Mesodermal cell (in vitro differentiated cells): ENCODE measurements at regions not wholly inside any gene's neighbourhood (a gene's known extent, or its start where the extent isn't known, plus 50 kb on each side); places are given as distances from the start of the nearest gene placed in this dataset.

Experiments used
- H3K27ac ChIP-seq: 2 replicates; pipeline ENCODE4 v1.7.0; 2013; ENCODE audit warnings: mild to moderate bottlenecking, low read depth, low read length, moderate library complexity; ENCODE audit not compliant: severe bottlenecking
- H3K36me3 ChIP-seq: 2 replicates; pipeline ENCODE4 v1.7.1; 2013; ENCODE audit warnings: mild to moderate bottlenecking, low read length, moderate library complexity; ENCODE audit not compliant: control insufficient read depth, insufficient read depth
- H3K4me1 ChIP-seq: one replicate; pipeline ENCODE4 v1.7.1; 2013; ENCODE audit warnings: mild to moderate bottlenecking, low read length; ENCODE audit not compliant: insufficient read depth, control insufficient read depth, poor library complexity, severe bottlenecking
- H3K4me3 ChIP-seq: 2 replicates; pipeline ENCODE4 v1.7.0; 2013; ENCODE audit warnings: low read length, control low read depth, mild to moderate bottlenecking; ENCODE audit not compliant: insufficient read depth, poor library complexity, severe bottlenecking; ENCODE audit errors: extremely low read depth
- H3K9me3 ChIP-seq: 2 replicates; pipeline ENCODE4 v1.7.1; 2013; ENCODE audit warnings: mild to moderate bottlenecking, low read length, moderate library complexity; ENCODE audit not compliant: control insufficient read depth
- WGBS, 2 experiments: methylation state at CpG; one replicate each; pipeline ENCODE4 v1.1.5; 2013; ENCODE audit warnings: missing lambda C conversion rate in 2 of 2; ENCODE audit not compliant: insufficient coverage in 2 of 2; 5-methylcytosine and 5-hydroxymethylcytosine counted together

DNA sequence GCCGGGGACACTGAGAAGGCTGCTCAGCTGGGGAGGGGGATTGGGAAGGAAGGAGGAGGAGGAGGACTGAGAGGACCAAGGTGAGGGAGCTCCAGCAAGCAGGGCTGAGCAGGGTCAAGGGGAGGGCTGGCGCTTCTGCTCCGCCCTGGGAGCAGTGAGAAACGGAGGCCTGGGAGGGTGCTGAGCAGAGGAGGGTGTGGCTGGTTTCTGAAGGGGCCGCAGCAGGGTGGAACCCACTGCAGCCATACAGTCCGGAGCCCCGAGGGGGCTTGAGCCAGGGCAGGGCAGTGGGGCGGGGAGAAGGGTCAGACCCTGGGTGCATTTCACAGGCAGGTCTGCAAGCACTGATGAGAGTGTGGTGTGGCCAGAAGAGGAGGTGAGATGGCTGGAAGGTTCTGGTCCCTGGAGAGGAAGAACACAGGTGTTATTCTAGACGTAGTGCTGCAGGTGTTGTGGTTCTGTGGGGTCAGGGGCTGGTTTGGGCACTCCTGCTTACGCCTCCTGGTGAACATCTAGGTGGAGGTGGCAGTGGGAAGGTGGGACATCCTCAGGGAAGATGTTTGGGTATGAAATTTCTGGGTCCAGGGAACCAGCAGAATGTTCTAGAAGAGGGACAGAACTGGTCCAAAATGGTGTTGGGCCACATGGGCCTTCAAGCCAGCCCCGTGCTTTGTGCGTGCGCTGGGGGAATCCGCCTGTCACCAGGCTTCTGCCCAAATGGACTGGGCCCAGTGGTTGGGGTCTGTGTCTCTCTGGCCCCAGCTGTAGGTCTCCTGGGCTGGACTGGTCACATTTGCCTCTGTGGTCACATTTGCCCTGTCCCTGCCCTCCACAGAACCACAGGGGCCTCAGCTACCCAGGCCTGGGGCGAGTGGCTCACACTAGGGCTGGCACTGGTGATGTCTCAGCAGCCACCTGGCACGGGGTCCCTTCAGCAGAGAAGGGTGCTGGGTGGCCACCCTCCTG lies 714.7 kb downstream of the BRD1 start:
- no peak overlapping the region for H3K27ac ChIP-seq
- WGBS, 2 experiments: 91 to 92% methylated on average over 15 to 16 of the region's 16 CpGs
- H3K4me1 ChIP-seq: no peaks in the 10 kb centered on the region
- no peaks in the 10 kb centered on the region for H3K36me3 ChIP-seq
- no peak overlapping the region for H3K4me3 ChIP-seq
- H3K9me3 ChIP-seq: no peaks in the 10 kb centered on the region

DNA sequence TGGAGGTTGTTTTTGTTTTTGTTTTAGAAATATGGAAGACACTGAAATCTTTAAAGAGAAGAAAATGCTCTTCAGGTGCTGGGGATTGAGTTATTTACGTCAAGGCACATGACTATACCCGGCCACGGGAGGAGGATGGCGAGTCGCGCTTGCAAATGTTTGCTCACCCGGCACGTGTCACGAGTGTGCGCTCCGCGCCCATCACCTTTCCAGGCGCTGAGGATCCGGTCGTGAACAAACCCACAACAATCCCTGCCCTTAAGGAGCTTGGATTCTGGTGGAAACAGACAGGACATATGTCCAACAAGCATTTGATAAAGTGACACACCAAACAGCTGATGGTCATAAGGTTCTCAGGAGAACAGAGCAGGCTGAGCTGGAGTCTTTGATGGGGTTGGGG lies 715.5 kb downstream of the BRD1 start:
- Histone ChIP-seq H3K36me3 (no peaks in the 10 kb centered on the region), H3K27ac (no peak overlapping the region), H3K4me3 (no peak overlapping the region), H3K9me3 (no peaks in the 10 kb centered on the region), H3K4me1 (no peaks in the 10 kb centered on the region)
- 93 to 96% methylated on average over 12 to 15 of the region's 15 CpGs for WGBS, 2 experiments

GRCh38 chr22:49111085-49111484 lies 716.6 kb downstream of the BRD1 start:
- no peak overlapping the region for H3K27ac ChIP-seq
- H3K9me3 ChIP-seq: no peaks in the 10 kb centered on the region
- H3K4me1 ChIP-seq: no peaks in the 10 kb centered on the region
- no peak overlapping the region for H3K4me3 ChIP-seq
- no peaks in the 10 kb centered on the region for H3K36me3 ChIP-seq
- WGBS, 2 experiments: 91 to 92% methylated on average over 8 to 15 of the region's 15 CpGs

DNA sequence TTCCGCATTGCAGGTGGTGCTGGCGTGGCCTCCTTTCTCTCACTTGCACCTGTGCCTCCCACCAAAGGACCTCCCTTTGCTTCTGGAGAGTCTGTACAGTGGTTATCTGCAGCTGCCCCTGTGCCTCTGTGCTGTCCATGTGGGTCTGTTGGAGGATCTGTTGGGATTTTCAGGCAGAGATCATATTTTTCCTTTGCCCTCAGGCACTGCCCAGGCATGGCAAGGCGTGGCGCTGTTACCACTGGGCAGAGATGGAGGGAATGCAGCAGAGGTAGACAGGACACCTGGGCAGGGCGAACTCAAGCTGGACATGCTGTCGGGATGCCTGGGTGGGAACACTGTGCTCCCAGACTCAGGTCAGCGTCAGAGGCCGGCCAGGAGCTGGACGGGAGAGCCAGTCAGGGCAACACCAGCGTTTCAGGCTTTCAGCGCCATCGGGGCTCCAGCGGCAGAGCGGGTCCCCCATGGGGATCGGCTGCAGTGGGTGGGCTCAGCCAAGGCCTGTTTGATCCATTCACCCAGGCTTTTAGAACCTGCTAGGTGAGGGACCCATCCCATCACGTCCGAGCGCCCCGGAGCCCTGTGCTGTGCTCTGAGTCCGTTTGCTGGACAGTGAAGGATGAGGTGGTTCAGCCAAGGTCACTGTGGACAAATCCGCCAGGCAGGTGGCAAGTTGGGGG lies 718.9 kb downstream of the BRD1 start:
- WGBS, 2 experiments: 87 to 92% methylated on average over 15 to 19 of the region's 21 CpGs
- H3K4me1 ChIP-seq: no peaks in the 10 kb centered on the region

DNA sequence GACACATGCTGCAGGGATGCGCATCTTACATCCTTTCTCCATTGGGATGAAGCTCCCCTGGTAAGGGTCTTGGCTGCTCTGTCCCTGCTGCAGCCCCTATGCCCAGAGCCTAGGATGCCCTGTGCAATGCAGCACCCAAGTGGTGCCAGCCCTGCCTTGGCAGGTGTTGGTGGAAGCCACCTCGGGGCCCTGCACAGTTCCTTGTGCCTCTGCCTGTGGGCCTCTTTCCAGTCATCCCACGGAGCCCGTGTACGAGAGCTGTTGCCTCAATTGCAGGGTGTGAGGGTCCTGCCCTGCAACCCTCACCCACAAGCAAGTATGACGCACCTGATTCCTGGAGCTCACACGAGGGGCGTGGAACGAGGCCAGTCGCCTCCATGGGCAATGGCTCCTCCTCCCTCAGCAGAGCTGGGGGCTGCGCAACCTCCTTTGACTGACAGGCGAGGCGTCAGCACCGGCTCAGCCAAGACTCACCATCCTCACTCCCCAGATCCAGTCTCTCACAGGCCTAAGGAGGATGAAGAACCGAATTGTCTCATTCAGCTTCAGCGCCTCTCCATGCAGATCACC lies 719.6 kb downstream of the BRD1 start:
- H3K36me3 ChIP-seq: no peaks in the 10 kb centered on the region
- H3K4me3 ChIP-seq: no peak overlapping the region
- H3K27ac ChIP-seq: no peak overlapping the region
- WGBS, 2 experiments: 88 to 89% methylated on average over 11 to 15 of the region's 16 CpGs
- H3K4me1 ChIP-seq: no peaks in the 10 kb centered on the region
- H3K9me3 ChIP-seq: no peaks in the 10 kb centered on the region

More for the DNA sequence above, 718.9 kb downstream of the BRD1 start:
- Histone ChIP-seq H3K36me3 (no peaks in the 10 kb centered on the region), H3K27ac (no peak overlapping the region), H3K9me3 (no peaks in the 10 kb centered on the region), H3K4me3 (no peak overlapping the region)

DNA sequence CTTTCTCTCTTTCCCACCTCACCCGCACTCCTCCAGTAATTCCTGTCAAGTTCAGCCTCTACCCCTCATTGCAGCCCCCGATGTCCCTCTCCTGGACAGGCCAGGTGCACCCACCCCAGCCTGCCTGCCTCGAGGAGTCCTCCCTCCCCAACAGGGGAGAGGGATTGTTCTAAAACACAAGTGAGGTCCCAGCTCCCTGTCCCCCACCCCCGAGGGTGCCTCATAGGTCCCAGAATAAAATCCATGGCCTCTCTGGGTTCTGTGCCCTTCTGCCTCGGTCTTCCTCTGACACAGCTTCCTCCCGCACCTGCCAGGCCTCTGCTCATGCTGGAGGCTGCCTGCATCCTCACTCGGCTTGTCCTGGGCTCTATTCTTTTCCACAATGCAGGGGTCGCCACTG lies 720.1 kb downstream of the BRD1 start:
- Histone ChIP-seq H3K4me1 (no peaks in the 10 kb centered on the region), H3K4me3 (no peak overlapping the region), H3K9me3 (no peaks in the 10 kb centered on the region), H3K36me3 (no peaks in the 10 kb centered on the region), H3K27ac (no peak overlapping the region)
- 77 to 89% methylated on average over 3 to 6 of the region's 8 CpGs for WGBS, 2 experiments

GRCh38 chr22:49106842-49107152 lies 720.9 kb downstream of the BRD1 start:
- Histone ChIP-seq H3K36me3 (no peaks in the 10 kb centered on the region), H3K9me3 (no peaks in the 10 kb centered on the region)
- 85 to 89% methylated on average over 4 to 5 of the region's 5 CpGs for WGBS, 2 experiments

GRCh38 chr22:49106096-49106841 lies 721.4 kb downstream of the BRD1 start:
- H3K27ac ChIP-seq: no peak overlapping the region
- WGBS, 2 experiments: 83 to 84% methylated on average over 11 to 12 of the region's 12 CpGs
- H3K36me3 ChIP-seq: no peaks in the 10 kb centered on the region
- H3K9me3 ChIP-seq: no peaks in the 10 kb centered on the region
- H3K4me1 ChIP-seq: no peaks in the 10 kb centered on the region
- H3K4me3 ChIP-seq: no peak overlapping the region

More at GRCh38 chr22:49106842-49107152, 720.9 kb downstream of the BRD1 start:
- Histone ChIP-seq H3K4me1 (no peaks in the 10 kb centered on the region), H3K4me3 (no peak overlapping the region), H3K27ac (no peak overlapping the region)

DNA sequence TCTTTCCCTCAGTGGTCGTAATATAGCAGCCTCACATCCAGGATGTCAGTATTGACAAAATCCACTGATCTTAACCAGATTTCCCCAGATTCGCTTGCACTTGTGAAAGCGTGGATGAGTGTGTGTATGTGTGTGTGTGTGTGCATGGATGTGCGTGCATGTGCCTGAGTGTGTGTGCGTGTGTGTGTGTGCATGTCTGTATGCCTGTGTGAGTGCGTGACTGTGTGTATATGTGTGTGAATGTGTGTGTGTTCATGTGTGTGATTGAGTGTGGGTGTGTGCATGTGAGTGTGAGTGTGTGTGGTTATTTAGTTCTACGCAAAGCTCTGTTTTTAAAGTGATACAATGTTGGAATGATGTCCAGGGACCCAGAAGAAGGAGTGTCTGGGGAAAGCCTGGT lies 723.2 kb downstream of the BRD1 start:
- Histone ChIP-seq H3K4me1 (no peaks in the 10 kb centered on the region), H3K36me3 (no peaks in the 10 kb centered on the region), H3K27ac (no peak overlapping the region), H3K4me3 (no peak overlapping the region), H3K9me3 (no peaks in the 10 kb centered on the region)
- 63 to 82% methylated on average over 3 to 5 of the region's 7 CpGs for WGBS, 2 experiments

DNA sequence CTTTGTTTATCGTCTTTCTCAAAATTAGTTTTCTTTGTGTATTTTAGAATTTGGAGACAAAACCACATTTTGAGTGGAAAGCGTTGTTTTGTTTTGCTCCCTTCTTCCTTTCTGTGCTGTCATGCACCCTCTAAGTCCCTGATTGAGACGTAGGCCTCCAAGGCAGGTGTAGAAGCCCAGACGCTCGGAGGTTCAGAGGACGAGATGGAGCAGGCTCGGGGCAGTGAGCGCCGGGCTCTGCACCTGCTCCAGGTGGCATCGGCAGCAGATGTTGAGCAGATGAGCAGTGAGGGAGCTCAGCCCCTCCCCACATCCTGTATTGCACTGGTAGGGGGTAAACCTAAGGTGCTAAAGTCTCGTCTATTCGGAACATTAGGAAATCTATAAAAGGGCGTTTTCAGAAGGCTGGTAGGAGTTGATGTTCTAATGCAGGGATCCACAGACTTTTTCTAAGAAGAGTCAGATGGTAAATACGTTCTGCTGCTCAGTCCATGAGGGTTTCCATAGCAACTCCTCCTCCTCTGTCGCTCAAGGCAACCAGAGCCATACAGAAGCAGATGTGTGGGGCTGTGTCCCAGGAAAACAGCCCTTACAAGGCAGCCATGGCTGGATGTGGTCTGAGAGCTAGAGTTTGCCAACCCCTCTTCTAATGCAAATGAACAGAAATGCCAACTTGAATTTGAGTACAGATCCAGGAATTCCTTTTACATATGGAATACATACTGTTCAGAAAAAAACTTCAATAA lies 724.2 kb downstream of the BRD1 start:
- no peaks in the 10 kb centered on the region for H3K36me3 ChIP-seq
- no peak overlapping the region for H3K27ac ChIP-seq
- H3K4me1 ChIP-seq: no peaks in the 10 kb centered on the region
- no peak overlapping the region for H3K4me3 ChIP-seq
- WGBS, 2 experiments: 84 to 91% methylated on average over 10 of the region's 15 CpGs
- no peaks in the 10 kb centered on the region for H3K9me3 ChIP-seq
